GM19328 (cell line): ENCODE measurements at regions not wholly inside any gene's neighbourhood (a gene's known extent, or its start where the extent isn't known, plus 50 kb on each side); places are given as distances from the start of the nearest gene placed in this dataset.

Experiments
- ATAC-seq: cut with Tn5 transposase; IDR thresholded peaks from one replicate; pipeline ENCODE4 v1.9.1; 2021; ENCODE audit warnings: mild to moderate bottlenecking, moderate library complexity; ENCODE audit not compliant: unreplicated experiment

DNA sequence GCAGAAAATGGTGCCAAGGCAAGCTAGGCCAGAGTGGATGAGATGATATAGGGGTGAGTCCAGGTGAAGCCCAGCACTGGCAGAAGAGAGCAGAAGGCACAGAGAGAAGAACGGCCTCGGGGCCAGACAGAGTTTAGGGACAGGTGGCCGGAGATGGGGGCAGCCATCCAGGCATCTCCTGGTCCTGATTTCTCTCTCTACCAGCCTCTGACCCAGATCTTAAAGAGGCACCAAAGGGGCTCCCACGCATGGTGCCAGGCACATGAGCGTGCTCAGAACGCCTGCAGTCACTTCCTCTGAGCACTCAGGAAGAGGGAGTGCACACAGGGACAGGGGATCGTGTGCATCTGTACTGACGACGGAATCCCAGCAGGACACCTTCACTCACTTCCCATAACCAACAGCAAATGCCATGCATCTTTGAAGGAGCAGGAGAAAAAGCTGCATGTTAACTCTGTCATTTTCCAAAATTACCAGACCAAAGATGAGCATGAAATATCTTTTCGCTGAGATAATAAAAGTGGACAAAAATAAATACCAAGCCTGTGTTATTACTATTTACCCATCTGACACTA, 427.8 kb upstream of the MYT1L start:
- no peak for ATAC-seq

DNA sequence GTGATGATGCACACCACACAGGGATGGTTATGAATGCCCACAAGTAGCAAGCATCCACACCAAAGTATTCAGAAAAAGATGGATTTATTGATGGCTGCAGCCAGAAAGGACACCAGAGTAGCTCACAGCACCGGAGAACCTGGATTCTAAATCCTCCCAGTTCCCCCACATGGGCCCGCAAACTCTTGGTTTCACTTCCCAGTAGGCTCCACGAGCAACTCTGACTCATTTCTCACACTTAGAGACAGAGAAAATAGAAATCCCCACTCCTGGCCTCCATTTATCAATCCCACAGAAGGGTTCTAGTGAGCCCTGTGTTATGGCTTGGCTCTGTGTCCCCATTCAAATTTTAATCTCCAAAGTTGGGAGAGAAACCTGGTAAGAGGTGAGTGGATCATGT, 426.7 kb upstream of the MYT1L start:
- peak; percentile 79 for ATAC-seq

DNA sequence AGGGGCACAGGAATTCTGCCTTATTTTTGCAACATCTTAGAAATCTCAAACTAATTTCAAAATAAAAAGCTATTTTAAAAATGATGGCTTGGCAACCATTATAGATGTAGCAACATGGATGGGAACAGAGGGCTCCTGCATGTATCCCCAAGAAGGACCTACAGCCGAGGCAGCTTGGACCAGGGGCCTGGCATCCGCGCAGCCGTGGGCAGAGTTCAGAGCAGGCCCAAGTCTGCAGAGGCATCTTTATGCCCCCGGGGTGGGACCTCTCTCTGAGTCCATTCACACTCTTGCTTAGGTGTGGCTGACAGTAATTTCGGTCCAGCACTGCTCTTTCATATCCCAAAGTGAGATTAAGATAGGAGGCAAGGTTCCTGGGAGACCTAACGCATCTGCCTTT, 425.8 kb upstream of the MYT1L start:
- no peak for ATAC-seq

DNA sequence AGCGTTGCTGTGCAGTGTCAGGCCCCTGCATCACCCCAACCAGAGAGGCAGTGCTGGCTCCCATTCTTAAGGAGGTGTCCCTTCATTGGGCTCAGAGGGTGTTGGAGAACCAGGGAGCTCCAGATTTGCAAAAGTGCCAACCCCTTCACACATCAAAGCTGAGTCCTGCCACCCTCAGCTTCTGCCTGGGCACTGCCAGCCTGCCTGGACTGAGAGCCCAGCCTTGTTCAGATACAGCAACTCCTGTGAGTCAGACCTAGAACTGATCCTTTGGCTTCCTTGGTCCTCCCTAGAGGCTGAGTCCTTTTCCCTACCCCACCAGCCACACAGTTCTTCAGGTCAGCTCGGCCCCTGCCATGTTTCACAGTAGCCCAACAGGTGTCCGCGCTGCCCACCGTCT, 424.9 kb upstream of the MYT1L start:
- no peak for ATAC-seq

DNA sequence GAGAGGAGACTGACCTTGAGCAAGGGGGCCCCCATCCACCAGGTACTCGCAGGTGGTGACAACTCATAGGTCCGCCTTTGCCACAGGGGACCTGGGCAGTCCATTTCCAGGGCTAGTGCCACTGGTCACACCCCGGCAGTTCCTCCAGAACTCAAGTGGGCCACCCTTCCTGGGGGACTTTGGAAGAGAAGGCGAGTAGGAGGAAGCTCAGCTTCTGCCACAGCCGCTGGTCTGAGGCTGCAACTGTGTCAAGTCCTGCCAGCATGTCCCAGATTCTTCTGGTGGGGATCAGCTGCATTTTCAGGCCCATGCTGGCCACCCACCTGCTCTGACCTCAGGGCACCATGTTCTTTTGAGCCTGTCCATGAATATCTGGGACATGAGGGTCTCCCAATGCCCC, 423.9 kb upstream of the MYT1L start:
- no peak for ATAC-seq

DNA sequence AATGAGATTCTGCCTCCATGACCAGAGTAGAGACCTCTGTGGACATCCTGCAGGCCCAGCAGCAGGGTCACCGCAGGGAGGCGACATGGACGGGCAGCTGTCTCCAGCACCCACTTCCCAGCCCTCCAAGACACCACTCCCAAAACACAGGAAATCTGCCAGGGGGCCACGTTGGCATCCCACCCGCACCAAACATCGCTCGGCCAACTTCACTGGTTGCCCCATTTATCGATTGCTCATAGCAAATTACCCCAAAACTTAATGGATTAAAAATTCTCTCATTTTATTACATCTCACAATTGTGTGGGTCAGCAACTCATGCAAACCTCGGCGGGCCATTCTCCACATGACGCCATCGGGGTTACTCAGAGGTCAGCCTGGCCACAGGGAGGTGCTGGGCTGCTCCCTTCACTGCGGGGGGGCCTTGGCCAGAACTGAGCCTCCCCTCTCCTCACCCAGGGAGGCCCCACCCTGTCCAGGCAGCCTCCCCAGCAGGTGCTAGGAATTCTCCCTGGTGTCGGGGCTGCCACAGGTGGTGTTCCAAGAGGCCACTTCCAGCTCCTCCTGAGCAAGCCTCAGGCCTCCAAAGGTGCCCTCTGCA, 420.7 kb upstream of the MYT1L start:
- no peak for ATAC-seq

DNA sequence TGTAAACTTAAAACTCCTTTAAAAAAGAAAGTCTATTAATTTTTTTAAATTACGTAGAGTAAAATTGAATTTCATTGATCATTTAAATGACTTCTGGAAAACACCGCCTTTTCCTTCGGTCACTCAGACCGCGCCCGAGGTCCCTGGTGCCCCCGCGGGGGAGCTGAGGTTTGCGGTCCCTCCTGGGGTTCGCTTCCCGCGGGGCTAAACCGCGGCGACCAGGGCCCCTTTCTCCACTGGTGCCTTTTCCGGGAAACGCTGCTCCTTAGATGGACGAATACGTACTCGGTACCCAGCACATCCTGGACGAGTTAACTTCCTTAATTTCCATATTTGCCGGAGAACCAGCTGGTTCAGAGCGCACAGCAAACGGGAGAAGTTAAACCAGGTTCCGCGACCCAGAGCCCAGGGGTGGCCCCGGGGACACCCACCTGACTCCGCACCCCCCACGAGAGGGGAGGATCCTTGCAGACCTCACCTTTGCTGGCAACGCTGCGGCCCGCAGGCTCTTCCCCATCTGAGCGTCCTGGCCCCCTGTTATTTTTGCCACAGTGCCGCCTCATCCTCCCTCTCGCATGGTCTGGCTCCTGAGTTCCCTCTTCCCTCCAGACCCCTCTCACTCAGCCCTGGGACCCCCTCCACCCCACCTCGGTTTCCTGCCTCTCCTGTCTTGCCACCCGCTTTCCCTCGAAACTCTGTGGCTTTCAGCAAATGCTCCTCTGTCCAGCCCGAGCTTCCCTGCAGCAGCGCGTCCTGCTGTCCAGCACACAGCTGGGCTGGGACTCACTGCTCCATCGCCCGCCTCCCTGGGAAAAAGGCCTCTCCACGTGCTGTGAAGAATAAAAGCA, 420.0 kb upstream of the MYT1L start:
- ATAC-seq, result no peak

DNA sequence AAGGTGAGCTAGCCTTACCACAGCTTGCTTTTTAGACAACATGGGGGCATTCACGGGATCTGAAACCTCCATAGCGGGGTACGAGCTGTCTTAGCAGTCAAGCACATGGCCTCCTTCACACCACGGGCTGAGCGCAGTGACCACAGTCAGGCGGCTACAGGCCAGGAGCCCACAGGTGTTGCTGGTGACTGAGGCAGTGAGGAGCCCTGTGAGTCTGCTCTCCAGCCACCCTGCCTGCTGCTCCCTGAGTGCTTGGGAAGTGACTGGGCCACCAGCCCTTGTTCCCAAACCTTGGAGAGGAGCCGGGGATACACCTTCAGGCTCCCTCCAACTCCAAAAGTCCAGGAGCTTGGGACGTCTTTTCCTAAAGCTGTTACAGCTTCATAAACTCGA, 418.1 kb upstream of the MYT1L start:
- ATAC-seq, result no peak

DNA sequence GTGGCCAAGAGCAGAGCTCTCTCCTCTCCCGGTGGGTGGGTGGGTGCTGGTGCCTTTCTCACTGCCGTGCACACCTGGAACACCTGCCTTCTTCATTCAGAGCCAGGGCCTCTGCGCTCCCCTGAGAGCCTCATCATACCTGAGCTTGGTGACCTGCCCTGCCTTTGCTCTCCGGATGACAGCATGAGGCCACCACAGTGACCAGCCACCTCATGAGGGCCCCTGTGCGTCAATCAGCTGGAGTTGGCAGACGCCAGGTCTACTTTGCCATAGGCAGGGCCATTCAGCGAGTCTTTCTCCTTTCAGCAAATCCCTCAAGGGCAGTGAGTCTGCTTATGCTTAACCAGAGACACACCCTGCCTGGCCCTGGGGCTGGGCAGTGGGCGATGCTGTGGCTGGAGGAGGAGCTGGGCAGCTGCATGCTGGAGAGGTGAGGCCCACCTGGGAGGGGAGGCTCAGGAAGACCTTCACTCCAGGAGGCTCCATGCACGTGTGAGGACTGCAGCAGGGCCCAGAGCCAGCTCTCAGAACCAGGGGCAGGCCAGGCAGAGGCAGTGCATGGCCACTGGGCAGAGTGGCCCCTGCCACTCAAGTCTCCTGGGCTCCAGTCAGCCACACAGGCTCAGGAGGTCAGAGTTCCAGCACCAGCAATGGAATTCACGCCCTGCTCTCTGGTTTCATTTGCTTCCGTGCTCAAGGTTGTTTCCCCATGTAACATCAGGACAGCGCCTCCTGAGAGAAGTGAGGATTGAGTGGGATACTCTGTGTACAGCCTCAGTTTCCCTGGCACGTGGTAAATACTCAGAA, 417.5 kb upstream of the MYT1L start:
- ATAC-seq, result no peak

DNA sequence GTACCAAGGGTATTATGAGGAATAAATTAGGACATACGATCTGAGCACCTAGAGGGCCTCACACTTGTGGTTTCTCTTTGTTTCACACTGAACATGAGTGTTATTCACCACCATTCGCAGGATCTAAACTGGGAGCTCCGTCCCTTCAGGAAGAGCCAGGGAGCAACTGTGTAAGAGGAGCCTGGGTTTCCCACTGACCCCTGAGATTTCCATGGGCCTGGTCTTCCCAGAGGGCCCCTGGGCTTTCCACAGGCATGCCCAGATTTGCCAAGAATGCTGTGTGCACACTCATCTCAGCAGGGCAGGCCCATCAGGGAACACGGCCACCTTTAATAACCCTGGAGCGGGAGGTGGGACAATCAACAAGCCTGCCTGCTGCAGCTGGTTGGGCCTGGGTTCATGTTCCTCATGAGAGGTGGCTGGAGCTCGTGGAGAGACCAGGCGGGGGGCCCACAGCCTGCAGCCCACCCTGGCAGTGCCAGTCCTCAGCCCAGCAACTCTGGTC, 416.8 kb upstream of the MYT1L start:
- ATAC-seq, result no peak

DNA sequence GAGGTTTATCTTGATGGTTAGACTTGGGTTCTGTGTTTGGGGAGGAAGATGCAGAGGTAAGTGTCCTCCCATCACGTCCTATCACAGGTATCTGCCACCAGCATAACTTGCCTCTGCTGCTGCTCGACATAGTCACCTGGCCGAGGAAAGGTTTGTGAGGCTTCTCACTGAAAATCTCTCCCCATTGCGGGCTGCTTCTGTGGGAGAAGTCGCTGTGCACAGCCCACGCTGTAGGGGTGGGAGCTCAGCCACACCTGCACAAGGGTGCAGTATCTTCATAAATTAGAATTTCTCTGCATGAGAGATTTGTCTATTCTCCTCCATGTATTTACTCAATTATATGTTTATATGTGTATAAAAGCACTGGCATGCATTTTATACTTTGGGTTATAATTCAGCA, 415.7 kb upstream of the MYT1L start:
- no peak for ATAC-seq

DNA sequence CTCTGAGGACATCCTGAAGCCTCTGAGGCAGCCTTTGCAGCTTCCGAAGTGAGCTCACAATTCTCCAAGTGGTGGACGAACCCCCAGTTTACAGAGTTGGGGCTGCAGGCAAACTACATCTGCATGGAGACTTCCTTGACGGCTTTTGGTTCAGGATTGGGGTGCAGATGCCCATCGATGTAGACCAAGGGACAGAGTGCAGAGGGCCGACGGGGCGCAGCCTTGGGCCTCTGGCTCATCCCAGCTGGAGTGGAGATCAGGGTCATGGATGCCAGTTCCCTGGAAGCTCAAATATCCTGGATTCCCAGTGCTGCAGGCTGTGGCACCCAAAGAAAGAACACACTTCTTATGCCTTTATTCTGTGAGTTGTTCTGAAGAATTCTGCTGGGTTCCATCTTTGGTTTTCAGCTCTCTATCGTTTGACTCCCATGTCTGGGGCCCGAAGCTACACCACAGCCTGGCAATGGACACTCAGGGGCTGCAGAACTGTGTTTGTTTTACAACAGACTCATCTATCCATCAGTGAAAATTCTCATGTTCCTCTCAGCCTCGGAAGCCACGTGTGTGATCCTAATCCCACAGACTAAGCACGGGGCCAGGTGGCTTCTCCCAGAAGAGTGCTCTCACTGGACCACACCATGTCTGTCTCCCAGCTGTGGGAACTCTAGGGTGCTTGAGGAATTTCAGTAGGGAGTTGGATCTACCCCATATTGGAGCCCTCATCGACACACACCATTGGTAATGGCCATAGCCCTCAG, 414.1 kb upstream of the MYT1L start:
- ATAC-seq, result no peak

DNA sequence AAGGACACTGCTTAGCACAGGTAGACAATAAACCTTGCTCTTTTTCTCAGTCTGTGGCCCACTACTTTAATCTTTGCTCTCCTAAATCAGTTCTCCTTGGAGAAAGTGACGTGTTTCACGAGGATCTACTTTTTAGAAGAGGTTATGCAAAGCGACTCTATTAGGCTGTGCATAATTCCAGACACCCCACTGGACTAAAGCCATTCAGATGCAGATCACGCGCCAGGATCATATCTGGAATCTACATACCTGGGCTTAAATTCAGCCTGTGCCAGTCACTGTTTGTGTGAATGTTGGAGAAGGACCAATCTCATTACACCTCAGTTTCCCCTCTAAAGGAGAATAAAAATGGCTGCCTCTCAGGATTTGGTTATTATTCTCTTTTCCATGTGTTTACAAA, 413.0 kb upstream of the MYT1L start:
- ATAC-seq, result no peak

DNA sequence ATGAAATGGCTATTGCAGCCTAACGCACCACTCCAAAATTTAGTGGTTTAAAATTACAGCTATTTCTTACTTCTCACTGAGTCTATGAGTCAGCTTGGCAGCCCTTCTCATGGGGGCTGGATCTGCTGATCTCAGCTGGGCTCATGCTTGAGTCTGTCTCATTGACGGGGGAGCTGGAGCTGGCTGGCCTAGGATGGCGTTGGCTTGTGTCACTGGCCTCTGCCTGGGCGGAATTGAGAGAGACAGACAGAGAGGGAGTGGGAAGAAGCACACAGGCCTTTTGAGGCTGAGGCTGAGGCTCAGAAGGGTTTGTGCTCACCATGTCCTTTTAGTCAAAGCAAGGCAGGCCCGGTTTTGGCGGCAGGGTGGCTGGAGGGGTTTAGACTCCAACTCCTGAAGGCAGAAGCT, 412.1 kb upstream of the MYT1L start:
- no peak for ATAC-seq

DNA sequence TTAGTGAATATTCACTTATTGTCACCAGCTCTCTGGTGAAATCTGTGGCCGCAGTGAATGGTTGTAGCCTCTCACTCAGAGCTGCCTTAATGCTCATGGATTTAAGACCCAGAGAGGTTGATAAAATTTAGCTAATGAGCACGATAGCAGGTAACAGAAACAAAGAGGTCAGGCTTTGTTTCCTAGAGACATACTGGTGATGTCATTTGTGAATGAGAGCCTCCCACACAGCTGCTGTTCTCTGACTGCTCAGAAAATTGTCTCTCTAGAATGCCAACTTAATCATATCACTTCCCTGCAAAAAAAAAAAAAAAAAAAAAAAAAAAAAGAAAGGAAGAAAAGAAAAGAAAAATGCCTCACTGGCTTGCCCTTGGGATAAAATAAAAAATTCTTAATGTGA, 411.7 kb upstream of the MYT1L start:
- ATAC-seq, result no peak

DNA sequence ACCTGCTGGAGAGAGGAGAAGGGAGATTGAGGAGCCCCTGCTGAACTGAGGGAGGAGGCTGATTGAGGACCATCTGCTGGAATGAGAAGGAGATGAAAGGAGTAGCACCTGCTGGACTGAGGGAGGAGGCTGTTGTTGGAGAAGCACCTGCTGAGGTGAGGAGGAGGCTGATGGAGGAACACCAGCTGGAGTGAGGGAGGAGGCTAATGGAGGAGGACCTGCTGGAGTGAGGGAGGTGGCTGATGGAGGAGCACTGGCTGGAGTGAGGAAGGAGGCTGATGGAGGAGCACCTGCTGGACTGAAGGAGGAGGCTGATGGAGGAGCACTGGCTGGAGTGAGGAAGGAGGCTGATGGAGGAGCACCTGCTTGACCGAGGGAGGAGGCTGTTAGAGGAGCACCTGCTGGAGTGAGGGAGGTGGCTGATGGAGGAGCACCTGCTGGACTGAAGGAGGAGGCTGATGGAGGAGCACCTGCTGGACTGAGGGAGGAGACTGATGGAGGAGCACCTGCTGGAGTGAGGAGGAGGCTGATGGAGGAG, 409.2 kb upstream of the MYT1L start:
- no peak for ATAC-seq

DNA sequence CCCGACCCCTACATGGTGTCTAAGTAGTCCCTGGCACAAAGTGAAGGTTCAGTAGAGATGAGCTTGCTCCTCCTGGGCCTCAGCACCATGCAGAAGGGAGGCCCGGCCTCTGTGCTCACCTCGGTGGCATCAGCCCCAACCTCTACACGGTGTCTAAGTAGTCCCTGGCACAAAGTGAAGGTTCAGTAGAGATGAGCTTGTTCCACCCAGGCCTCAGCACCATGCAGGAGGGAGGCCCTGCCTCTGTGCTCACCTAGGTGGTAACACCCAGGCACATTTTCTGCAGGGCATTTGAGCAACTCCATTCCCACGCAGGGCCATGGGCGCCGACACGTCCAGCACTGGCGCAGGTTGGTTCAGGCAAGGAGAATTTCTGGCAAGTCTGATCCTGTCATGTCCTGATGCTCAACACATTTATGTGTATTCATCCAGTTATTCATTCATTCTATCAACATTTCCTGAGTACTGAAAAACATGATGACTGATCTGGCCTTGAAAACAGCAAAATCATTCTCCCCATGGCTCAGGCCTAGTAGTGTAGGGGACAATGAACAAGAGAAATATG, 408.2 kb upstream of the MYT1L start:
- ATAC-seq, result no peak

DNA sequence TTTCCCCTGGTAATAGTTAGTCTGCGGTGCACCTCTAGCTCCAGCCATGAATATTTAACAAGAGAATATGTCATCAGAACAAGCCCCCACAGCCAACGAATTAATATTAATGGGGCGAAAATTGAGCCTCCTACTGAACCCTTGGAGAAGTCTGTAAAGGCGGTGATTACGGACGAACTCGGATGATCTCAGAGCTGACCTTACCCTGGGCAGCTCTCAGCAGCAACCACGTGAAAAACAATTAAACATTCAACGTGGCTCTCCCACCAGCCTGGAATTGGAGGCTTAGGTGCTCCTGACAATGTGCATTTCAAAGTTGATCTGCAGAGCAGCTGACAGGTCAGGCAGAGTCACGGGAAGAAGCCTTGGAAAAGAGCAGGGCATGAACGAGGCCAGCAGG, 407.6 kb upstream of the MYT1L start:
- ATAC-seq, result no peak

DNA sequence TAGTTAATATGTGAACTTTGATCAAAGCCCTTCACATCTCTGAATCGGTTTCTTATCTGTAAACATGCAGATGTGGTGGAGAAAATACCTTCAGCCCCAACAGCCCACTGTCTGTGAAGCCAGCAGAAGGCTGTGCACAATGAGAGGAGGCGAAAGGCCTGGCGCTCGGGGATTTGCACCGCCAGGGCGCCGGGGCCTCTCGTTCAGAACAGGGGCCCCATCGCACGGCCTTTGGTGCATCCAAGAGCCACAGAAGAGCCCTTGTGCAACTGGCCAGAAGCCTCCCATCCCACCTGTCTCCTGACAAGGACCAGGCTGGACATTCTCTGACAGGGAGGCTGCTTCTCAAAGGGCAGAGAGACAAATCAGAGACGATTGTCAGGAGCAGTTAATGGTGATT, 407.2 kb upstream of the MYT1L start:
- ATAC-seq, result no peak

DNA sequence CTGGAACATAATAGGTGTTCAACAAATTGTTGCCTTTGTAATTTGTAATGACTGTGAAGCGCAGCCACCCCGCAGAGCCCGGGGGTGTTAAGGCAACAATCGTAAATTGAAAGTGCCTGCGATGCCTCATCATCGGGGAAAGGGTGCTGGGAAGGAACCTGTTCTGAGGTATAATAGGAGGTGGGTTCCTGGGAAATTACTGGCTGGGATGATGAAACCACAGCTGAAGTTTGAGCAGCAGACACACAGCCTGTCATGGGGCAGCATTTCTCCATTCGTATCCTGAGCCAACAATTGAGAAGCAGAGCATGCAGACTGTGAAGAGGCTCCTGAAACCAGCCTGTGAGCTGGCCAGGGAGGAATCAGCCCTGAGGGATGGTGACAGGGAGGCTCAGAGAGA, 404.0 kb upstream of the MYT1L start:
- ATAC-seq, result no peak
